Activated CD4-positive, CD25-positive, alpha-beta regulatory T cell treated with anti-CD3 and anti-CD28 coated beads, Interleukin-2, amount 50 U/mL, for 24 hours (primary cell): ENCODE measurements at regions not wholly inside any gene's neighbourhood (a gene's known extent, or its start where the extent isn't known, plus 50 kb on each side); places are given as distances from the start of the nearest gene placed in this dataset.
"Not testable (repeated sequence)": the region's sequence is repeated elsewhere in the genome, so short reads cannot be mapped to it uniquely, and the experiment has no call there.

Experiments used
- ATAC-seq, 2 donors: fragments of 150-1000 bp; cut with Tn5 transposase; one replicate each; pipeline ENCODE4 v1.10.0; 2021; ENCODE audit warnings: mild to moderate bottlenecking in 1 of 2, moderate library complexity in 1 of 2

GRCh38 chr15:79540551-79540950 is 108.4 kb downstream of the MINAR1 start:
- no peak for ATAC-seq

GRCh38 chr15:79541196-79541595 is 109.1 kb downstream of the MINAR1 start:
- ATAC-seq, result no peak

- no peak for ATAC-seq
These were observed 111.0 kb downstream of the MINAR1 start for GRCh38 chr15:79543097-79543496.

- ATAC-seq, result no peak
These were observed 117.1 kb downstream of the MINAR1 start for GRCh38 chr15:79549196-79549595.

- ATAC-seq, result no peak
These were observed 128.2 kb downstream of the MINAR1 start for GRCh38 chr15:79560384-79560783.

GRCh38 chr15:79561982-79562381 is 129.8 kb downstream of the MINAR1 start:
- ATAC-seq, result no peak

- no peak for ATAC-seq
These were observed 130.3 kb downstream of the MINAR1 start for GRCh38 chr15:79562403-79562815.

GRCh38 chr15:79562899-79563298 is 130.8 kb downstream of the MINAR1 start:
- no peak for ATAC-seq

- ATAC-seq, result no peak
These were observed 137.9 kb downstream of the MINAR1 start for GRCh38 chr15:79570004-79570403.

- ATAC-seq, result no peak
These were observed 140.7 kb downstream of the MINAR1 start for GRCh38 chr15:79572691-79573404.

- not testable (repeated sequence) for ATAC-seq
These were observed 142.5 kb downstream of the MINAR1 start for GRCh38 chr15:79574431-79575273.

GRCh38 chr15:79582650-79583049 is 150.5 kb downstream of the MINAR1 start:
- ATAC-seq, result no peak

- ATAC-seq, result no peak
These were observed 160.0 kb downstream of the MINAR1 start for GRCh38 chr15:79592126-79592525.

- ATAC-seq, result no peak
These were observed 161.2 kb downstream of the MINAR1 start for GRCh38 chr15:79593119-79593869.

- no peak for ATAC-seq
These were observed 163.2 kb downstream of the MINAR1 start for GRCh38 chr15:79595306-79595705.

GRCh38 chr15:79595995-79596622 is 164.0 kb downstream of the MINAR1 start:
- ATAC-seq, result peak; percentile 82 to 84

- ATAC-seq, result no peak
These were observed 166.5 kb downstream of the MINAR1 start for GRCh38 chr15:79598639-79599038.

GRCh38 chr15:79601405-79602086 is 169.4 kb downstream of the MINAR1 start:
- no peak for ATAC-seq

GRCh38 chr15:79602180-79602579 is 170.0 kb downstream of the MINAR1 start:
- no peak for ATAC-seq

- ATAC-seq, result no peak
These were observed 170.6 kb downstream of the MINAR1 start for GRCh38 chr15:79602731-79603130.

GRCh38 chr15:79606831-79607355 is 174.8 kb downstream of the MINAR1 start:
- ATAC-seq, result no peak
